ENCODE measurements at regions not wholly inside any gene's neighbourhood (a gene's known extent, or its start where the extent isn't known, plus 50 kb on each side); places are given as distances from the start of the nearest gene placed in this dataset.

- no peak for DNase-seq
Measured at GRCh38 chr13:106118050-106118449, 417.4 kb downstream of the EFNB2 start.

GRCh38 chr13:106117640-106118039 is 417.8 kb downstream of the EFNB2 start:
- no peak for DNase-seq

- no peak for DNase-seq
Measured at GRCh38 chr13:106117035-106117434, 418.4 kb downstream of the EFNB2 start.

DNA sequence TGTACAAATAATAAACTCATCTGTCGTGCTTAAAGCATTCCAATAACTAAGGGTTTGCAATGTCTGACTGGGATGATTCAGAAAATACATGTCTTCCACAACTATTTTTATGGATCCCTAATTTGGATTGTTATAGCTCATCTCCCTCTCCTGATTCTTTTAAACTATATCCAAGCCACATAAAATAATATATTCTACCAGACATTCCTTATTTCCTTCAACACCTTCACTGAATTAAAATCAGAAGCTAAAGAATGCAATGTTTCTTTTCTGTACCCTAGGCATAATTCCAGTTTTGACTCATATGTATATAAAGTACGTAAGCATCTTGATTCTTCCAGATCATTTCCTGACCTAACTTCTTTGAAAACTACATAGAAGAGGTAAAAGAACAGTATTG is 420.4 kb downstream of the EFNB2 start:
- no peak for DNase-seq

DNA sequence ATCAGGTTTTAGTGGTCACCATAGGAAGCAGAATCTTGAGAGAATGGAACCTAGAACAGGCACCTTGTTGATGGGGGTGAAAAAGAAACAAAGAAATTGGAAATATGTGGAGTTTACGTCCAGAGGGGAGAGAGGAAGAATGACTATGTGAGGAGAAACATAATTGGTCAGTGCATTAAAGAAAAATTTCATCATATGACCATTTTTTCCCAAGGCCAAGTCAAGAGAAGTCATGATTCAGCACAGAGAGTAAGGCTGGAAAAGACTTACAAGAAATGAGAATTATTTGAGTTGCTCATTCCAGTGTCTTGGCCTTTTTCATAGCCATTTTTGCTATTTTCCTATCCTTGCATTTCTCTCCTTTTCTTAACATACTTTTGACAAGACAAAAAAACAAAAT is 421.7 kb downstream of the EFNB2 start:
- DNase-seq, result no peak

- no peak for DNase-seq
Measured at GRCh38 chr13:106112191-106112590, 423.3 kb downstream of the EFNB2 start.

GRCh38 chr13:106110241-106110855 is 425.1 kb downstream of the EFNB2 start:
- DNase-seq, result no peak

GRCh38 chr13:106109391-106109791 is 426.1 kb downstream of the EFNB2 start:
- DNase-seq, result no peak

GRCh38 chr13:106108346-106108745 is 427.1 kb downstream of the EFNB2 start:
- DNase-seq, result no peak

DNA sequence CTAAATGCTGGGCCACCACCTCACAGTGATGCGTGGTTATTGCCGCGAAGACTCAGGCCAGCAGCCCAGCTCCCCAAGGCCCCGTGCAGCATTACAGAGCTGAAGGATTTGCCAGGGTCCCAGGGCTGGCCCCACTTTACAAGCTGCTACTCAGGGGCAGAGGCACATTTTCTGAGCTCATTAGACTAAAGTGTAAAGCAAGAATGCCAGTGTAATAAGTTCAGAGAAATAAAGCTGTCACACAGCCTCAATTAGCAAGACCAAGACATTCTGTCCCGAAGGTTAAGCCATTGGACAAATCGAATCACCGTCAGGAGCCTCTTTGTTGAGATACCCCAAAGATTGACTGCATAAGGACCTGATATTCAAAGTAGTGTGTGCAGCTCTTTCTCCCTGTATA is 428.4 kb downstream of the EFNB2 start:
- no peak for DNase-seq

GRCh38 chr13:106105153-106105552 is 430.3 kb downstream of the EFNB2 start:
- no peak for DNase-seq

DNA sequence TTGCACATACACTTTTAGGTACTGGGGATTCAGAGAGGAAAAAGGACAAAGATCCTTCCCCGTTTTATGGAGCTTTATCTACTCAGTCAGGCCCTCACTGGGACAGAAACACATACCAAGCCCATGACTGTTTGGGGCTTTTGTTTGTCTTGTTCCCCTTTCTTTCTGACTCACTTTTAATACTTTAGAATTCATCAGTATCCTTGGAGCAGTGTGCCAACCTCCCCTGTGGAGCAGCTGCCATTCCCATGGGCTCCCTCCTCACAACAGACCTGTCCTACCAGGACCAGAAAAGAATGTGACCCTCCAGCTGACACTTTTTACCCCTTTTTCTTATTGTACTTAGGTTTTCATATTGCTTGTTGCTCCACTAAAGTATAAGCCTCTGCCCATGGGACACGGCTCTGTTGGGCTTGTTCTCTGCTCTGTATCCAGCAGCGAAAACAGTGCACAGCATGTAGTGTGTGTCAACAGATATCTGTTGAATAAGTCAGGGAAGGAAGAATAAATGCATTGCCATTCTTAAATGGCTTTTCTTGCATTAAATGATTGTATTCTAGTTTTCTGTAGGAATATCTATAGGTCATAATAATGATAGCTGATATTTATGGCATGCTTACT is 431.1 kb downstream of the EFNB2 start:
- DNase-seq, result no peak

- DNase-seq, result no peak
Measured at GRCh38 chr13:106103779-106104178, 431.7 kb downstream of the EFNB2 start.

- no peak for DNase-seq
Measured at GRCh38 chr13:106102786-106103185, 432.7 kb downstream of the EFNB2 start.

DNA sequence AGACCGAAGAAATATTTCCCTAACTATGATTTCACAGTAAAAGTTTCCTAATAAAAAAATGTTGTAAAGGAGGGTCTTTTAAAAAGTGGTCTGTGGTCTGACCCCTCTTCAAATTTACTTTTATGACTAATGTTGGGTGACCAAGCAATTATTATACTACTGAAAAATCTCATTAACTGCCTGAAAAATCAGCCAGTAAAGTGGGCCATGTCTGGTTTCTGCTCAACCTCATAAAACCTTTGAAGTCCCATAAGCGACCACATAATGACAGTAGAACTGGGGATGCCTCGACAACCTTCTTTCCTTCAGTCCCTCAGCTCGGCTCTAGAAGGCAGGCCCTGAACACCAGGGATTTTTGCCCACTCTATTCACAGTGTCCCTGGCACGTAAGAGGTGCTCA is 434.3 kb downstream of the EFNB2 start:
- DNase-seq, result no peak

- peak; percentile 17 for DNase-seq
Measured at GRCh38 chr13:106100171-106100919, 435.1 kb downstream of the EFNB2 start.

DNA sequence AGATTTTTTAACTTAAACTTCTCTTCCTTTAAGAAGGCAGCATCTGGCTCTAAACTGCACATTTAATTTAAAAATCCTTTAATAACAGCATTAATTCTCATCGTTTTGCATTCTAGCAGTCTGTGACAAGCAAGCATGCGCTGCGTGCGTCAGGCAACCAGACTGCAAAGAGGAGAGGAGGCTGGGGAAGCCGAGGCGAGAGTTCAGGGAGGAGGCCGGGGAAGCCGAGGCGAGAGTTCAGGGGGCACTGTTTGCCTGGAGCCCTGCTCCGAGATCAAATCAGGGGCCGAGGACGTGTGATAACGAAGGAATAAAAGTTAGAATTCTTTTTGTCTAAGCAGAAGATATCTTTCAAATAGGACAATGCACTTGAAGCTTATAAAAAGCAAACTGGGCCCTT is 435.7 kb downstream of the EFNB2 start:
- no peak for DNase-seq

DNA sequence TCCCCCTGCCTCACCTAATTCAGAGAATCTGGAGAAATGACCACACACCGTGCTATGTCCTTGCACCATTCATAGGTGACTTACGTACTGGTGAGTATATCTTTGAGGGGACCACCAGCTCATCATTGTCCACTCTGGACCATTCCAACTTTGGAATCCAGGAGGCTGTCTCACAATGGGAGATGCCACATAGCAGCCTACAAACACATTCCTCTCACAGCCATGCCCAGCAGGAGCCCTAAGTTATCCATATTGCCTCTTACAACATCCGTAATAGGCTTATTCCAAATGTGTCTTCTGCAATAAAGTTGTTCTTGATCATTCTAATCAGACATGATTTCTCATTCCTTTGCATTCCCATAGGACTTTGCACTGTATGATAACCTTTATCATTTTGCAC is 436.7 kb downstream of the EFNB2 start:
- no peak for DNase-seq

GRCh38 chr13:106096661-106097092 is 438.8 kb downstream of the EFNB2 start:
- no peak for DNase-seq

GRCh38 chr13:106095919-106096318 is 439.5 kb downstream of the EFNB2 start:
- no peak for DNase-seq

DNA sequence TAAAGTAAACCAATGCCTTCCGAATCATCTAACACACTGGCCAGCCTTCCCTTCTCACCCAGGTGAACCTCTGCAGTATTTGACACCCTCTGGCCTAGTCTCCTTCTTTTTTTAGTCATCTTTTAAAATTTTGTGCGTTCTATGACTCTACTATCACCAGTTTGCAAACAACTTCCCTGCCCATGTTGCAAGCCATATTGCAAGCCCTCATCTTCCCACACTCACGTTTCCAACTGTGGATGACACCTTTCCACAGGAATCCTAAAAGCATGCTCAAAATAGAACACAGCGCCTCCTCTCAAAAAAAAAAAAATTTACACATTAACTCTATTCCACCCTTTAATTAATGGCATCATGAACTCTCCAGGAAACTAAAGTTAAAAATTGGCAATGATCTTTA is 440.1 kb downstream of the EFNB2 start:
- DNase-seq, result no peak

DNA sequence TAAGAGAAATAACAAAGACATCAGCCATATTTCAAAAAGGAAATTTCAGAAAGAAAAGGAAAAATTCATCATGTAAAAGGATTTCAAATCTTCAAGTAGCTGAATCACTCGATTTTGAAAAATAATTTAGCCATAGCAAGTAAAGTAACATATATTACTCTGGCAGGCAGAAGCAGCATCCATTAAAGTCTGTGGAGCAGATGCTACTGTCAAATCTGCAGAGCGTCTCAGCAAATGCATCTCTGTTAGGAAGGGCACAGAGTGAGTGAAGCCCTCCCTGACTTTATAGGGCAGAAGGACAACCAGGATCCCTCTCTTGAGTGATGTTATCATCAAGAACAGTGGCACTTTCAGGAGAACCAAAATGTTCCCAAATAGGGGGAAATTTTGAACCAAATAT is 445.5 kb downstream of the EFNB2 start:
- no peak for DNase-seq

DNA sequence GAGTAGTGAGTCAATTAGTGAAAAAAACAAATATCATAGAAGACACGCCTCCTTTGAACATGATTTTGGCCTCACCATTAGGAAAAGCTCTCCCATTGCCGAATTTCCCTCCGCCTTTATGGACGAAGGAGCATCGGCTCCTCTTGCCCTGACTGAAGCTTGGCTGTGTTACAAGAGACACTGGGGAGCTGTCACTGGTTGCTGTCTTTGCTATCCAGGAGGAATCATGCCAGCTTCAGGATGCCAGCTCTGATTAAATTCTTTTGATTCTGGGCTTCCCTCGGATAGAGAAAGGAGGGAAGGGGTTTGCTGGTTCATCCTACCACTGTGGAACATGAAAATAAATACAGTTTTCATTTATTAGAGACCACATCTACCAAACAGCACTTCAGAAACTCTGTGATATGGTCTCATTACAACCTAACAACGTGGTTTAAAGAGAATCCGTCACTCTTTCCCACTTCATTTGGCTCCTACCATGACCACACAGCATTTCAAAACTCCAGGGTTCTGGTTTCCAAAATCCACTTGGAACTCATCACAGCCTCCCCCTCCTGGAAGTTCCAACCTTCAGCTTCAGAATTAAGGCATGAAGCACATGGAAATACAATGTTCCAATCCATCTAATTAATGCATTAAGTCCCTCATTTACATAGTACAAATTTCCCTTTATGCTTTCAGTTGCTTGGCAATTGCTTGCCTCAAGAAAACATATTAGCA is 446.0 kb downstream of the EFNB2 start:
- no peak for DNase-seq

DNA sequence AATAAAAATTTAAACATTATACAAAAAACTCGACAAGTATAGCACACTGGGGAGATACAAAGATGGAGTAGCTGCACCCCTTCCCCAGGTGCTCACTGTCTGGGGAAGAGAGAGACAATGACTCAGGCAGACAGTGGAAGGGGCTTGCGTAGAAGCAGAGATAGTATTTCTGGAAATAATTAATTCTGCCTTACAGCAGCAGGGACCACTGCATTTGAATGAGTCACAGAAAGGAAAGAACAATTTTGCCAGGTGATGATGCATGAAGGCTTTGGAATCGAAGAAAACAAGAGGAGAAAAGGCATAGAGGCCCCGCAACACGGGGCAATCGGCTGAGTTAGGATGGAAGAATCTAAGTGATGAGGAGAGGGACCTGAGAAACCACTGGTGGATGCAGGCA is 447.4 kb downstream of the EFNB2 start:
- DNase-seq, result no peak
